ENCODE measurements at regions not wholly inside any gene's neighbourhood (a gene's known extent, or its start where the extent isn't known, plus 50 kb on each side); places are given as distances from the start of the nearest gene placed in this dataset.

DNA sequence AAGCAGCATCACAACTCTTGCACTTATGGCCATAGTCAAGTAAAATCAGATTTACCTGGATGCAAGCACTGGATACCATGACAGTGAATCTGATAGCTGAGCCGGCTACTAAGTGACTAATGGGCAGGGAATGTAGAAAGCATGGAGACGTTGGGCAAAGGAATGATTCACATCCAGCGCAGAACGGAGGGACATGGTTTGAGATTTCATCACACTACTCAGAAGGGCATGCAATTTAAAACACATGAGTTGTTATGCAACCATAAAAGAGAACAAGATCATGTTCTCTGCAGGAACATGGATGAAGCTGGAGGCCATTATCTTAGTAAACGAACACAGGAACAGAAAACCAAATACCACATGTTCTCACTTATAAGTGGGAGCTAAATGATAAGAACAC is 169.1 kb upstream of the PIK3R1 start:
- DNase-seq (ENCODE audit: low read depth) = peak; percentile 98
- no peak overlapping the region for H3K4me3 ChIP-seq (replicated peaks; ENCODE audit: low read depth, low read length)
- TF ChIP-seq, protein P1, sequence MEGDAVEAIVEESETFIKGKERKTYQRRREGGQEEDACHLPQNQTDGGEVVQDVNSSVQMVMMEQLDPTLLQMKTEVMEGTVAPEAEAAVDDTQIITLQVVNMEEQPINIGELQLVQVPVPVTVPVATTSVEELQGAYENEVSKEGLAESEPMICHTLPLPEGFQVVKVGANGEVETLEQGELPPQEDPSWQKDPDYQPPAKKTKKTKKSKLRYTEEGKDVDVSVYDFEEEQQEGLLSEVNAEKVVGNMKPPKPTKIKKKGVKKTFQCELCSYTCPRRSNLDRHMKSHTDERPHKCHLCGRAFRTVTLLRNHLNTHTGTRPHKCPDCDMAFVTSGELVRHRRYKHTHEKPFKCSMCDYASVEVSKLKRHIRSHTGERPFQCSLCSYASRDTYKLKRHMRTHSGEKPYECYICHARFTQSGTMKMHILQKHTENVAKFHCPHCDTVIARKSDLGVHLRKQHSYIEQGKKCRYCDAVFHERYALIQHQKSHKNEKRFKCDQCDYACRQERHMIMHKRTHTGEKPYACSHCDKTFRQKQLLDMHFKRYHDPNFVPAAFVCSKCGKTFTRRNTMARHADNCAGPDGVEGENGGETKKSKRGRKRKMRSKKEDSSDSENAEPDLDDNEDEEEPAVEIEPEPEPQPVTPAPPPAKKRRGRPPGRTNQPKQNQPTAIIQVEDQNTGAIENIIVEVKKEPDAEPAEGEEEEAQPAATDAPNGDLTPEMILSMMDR (IDR thresholded peaks at IDR 0.05; ENCODE audit: low read length, missing control alignments) = no peak

DNA sequence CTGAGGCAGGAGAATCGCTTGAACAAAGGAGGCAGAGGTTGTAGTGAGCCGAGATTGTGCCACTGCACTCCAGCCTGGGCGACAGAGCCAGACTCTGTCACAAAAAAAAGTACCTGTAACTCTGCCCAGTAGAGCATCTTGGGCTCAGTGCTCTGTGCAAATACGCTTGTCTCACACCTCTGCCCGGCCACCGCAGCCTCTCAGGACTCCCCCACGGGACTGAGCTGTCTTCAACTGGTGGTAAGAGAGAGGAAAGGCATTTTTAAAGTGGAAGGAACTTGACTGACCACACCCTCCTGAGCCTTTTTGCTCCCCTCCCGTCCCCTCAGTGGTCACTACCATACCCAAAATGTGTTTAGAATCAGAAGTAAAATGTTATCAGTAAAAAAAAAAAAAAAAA is 174.3 kb upstream of the PIK3R1 start:
- no peak for DNase-seq (ENCODE audit: low read depth)
- H3K4me3 ChIP-seq (replicated peaks; ENCODE audit: low read depth, low read length) = no peak overlapping the region
- TF ChIP-seq, protein P1 (IDR thresholded peaks at IDR 0.05; ENCODE audit: low read length, missing control alignments) = no peak

DNA sequence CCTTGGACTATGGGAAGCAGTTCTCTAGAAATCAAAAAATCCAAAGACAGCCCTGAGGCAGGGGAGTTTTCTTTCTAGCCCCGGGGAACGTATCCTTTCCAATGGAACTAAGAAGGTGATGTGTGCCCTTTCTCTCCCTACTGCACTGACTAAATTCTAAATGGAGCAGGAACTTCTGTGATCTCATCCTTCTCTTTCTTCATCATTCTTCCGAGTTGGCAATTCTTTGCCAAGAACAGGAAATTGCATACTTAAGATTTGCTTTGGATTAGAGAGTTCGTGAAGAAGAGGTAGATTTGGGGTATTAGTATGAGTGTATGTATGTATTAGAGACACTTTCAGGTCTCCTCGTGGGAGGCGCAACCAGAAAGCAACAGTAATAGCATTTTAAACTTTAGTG is 178.0 kb upstream of the PIK3R1 start:
- peak; percentile 51 for DNase-seq (ENCODE audit: low read depth)
- TF ChIP-seq, protein P1 (IDR thresholded peaks at IDR 0.05; ENCODE audit: low read length, missing control alignments) = no peak
- no peak overlapping the region for H3K4me3 ChIP-seq (replicated peaks; ENCODE audit: low read depth, low read length)

DNA sequence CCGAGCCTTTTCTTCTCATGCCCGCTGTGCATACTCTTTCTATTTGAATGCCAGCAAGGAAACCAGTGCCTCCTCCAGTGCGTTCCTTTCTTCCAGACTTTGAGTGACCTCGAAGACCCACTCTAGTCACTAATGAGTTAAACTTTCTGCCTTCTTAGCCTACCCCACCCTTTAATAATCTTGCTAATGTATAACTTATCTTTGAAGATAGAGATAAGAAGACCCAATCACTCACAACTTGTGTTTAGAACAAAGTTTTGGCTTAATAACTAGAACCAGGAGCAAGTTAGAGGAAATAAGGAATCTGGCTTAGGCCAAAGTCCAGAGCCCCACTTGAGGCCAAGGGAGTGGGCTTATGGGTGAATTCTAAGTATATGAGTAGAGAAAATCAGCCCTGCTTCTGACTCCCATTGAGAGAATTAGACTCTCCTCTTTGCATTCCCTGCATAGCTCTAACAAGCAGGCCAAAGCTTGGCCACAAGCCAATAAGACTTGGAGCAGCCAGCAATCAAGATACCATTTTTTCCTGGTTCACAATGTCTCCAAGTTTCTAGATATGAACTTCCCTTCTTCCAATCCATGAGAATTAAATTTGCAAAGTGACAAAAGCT is 181.5 kb upstream of the PIK3R1 start:
- DNase-seq (ENCODE audit: low read depth) = peak; percentile 84
- TF ChIP-seq, protein P1 (IDR thresholded peaks at IDR 0.05; ENCODE audit: low read length, missing control alignments) = no peak
- no peak overlapping the region for H3K4me3 ChIP-seq (replicated peaks; ENCODE audit: low read depth, low read length)

DNA sequence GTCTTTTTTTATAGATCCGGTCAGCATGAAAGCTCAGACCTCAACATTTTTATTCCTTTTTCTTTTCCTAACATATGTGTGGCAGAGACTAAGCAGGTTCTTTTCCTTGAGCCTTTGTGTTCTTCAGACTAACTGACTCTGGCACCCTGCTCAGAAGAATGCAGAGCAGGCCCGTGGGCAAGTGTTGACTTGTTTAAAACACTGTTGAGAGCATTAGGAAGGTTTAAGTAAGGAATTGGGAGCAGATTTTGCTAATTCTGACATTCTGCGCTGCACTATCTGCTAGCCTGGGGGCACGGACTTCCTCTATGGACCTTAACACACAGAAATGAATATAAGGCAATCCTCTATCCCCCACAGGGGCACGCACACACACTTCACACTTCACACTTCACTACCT is 182.5 kb upstream of the PIK3R1 start:
- TF ChIP-seq, protein P1 (IDR thresholded peaks at IDR 0.05; ENCODE audit: low read length, missing control alignments) = no peak
- no peak overlapping the region for H3K4me3 ChIP-seq (replicated peaks; ENCODE audit: low read depth, low read length)
- DNase-seq (ENCODE audit: low read depth) = no peak

DNA sequence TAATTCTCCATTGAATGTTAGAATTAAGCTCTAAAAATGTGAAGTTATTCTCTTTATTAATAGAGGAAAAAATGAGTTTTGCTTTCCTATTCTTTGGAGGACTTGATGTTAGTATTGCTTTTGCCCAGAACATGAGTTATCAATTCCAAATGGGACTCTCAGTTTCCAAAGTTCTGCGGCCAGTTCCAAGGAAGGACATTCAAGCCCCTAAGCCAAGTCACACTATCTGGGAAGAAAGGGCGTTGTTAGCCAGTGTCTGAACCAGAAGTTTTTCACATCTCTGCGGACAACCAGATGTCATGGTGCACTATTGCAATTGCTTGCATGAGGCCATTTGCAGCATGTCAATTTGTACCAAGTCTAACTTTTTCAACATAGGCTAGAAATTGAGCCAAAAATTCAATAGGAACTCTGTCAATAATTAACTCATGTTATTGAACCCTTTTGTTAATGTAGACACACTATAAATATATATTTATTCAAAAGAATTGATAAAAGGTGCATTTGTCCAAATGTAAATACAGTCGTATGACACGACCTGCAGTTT is 183.3 kb upstream of the PIK3R1 start:
- TF ChIP-seq, protein P1 (IDR thresholded peaks at IDR 0.05; ENCODE audit: low read length, missing control alignments) = no peak
- no peak overlapping the region for H3K4me3 ChIP-seq (replicated peaks; ENCODE audit: low read depth, low read length)
- DNase-seq (ENCODE audit: low read depth) = no peak
